HG03571 (cell line): ENCODE measurements at regions not wholly inside any gene's neighbourhood (a gene's known extent, or its start where the extent isn't known, plus 50 kb on each side); places are given as distances from the start of the nearest gene placed in this dataset.
"Not testable (repeated sequence)": the region's sequence is repeated elsewhere in the genome, so short reads cannot be mapped to it uniquely, and the experiment has no call there.

Source experiments
- ATAC-seq: cut with Tn5 transposase; IDR thresholded peaks from one replicate; pipeline ENCODE4 v1.9.1; 2021; ENCODE audit not compliant: unreplicated experiment

GRCh38 chr2:187775651-187776050 is 221.4 kb upstream of the TFPI start:
- ATAC-seq: no peak

- ATAC-seq: no peak
These were observed 228.1 kb upstream of the TFPI start for GRCh38 chr2:187782301-187782700.

- ATAC-seq: no peak
These were observed 229.2 kb upstream of the TFPI start for GRCh38 chr2:187783446-187783845.

- ATAC-seq: not testable (repeated sequence)
These were observed 229.9 kb upstream of the TFPI start for GRCh38 chr2:187784138-187784537.

GRCh38 chr2:187799601-187800000 is 245.4 kb upstream of the TFPI start:
- no peak for ATAC-seq

GRCh38 chr2:187803816-187804215 is 249.6 kb upstream of the TFPI start:
- ATAC-seq: no peak

- ATAC-seq: no peak
These were observed 260.9 kb upstream of the TFPI start for GRCh38 chr2:187815113-187815512.

GRCh38 chr2:187819624-187820023 is 265.4 kb upstream of the TFPI start:
- no peak for ATAC-seq

- ATAC-seq: no peak
These were observed 270.9 kb upstream of the TFPI start for GRCh38 chr2:187825108-187825507.

- ATAC-seq: no peak
These were observed 271.8 kb upstream of the TFPI start for GRCh38 chr2:187826023-187826422.

- ATAC-seq: no peak
These were observed 280.6 kb upstream of the TFPI start for GRCh38 chr2:187834787-187835186.

- no peak for ATAC-seq
These were observed 284.5 kb upstream of the TFPI start for GRCh38 chr2:187838690-187839089.

- ATAC-seq: no peak
These were observed 288.1 kb upstream of the TFPI start for GRCh38 chr2:187842315-187842714.

- ATAC-seq: peak; percentile 69
These were observed 289.0 kb upstream of the TFPI start for GRCh38 chr2:187842978-187843847.

GRCh38 chr2:187847245-187848208 is 293.3 kb upstream of the TFPI start:
- ATAC-seq: no peak

GRCh38 chr2:187851955-187852561 is 297.8 kb upstream of the TFPI start:
- ATAC-seq: no peak

- no peak for ATAC-seq
These were observed 299.2 kb upstream of the TFPI start for GRCh38 chr2:187853381-187853791.

GRCh38 chr2:187854801-187855200 is 300.6 kb upstream of the TFPI start:
- ATAC-seq: no peak

- no peak for ATAC-seq
These were observed 301.5 kb upstream of the TFPI start for GRCh38 chr2:187855689-187856088.

- ATAC-seq: no peak
These were observed 303.6 kb upstream of the TFPI start for GRCh38 chr2:187857826-187858225.

GRCh38 chr2:187862715-187863114 is 308.5 kb upstream of the TFPI start:
- no peak for ATAC-seq
